ENCODE measurements at regions not wholly inside any gene's neighbourhood (a gene's known extent, or its start where the extent isn't known, plus 50 kb on each side); places are given as distances from the start of the nearest gene placed in this dataset.

DNA sequence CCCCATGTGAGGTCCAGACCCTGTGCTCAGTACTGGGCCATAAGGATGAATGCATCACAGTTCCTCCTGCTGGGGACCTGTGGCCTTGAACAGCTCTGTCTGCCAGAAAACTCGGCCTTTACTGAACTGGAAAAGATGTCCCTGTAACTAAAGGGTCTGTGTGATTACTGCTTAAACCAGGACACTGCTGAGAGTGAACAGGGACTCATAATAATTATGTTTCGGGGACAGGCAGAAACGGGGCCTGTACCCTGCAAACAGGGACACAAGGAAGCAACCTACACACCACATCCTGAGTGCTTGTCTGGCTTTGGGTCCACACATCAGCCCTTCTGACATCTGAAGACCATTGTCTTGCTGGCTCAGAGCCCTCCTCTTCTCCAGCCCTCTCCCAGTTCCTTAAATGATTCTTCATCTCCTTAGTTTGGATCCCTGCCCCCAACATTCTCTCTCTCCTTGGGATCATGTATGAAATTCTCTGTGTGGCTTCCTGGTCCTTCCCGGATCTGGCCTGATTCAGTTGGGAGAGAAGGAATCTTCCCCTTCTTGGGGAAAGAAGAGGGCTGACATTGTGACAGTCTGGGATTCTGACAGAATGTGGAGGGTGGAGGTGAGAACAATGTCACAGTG lies 248.0 kb downstream of the MYCN start:
- H3K14ac ChIP-seq (ENCODE audit: insufficient read depth, low read length), result no peak overlapping the region
- no peak overlapping the region for H3K4ac ChIP-seq (ENCODE audit: low read depth, low read length)
- H3K18ac ChIP-seq (ENCODE audit: insufficient read length, low read depth, low read length), result no peak overlapping the region
- no peak overlapping the region for H3K23ac ChIP-seq (ENCODE audit: insufficient read length, low read depth, low read length)
- no peak overlapping the region for H2AFZ ChIP-seq (ENCODE audit: low read length)
- TF ChIP-seq, protein P1, sequence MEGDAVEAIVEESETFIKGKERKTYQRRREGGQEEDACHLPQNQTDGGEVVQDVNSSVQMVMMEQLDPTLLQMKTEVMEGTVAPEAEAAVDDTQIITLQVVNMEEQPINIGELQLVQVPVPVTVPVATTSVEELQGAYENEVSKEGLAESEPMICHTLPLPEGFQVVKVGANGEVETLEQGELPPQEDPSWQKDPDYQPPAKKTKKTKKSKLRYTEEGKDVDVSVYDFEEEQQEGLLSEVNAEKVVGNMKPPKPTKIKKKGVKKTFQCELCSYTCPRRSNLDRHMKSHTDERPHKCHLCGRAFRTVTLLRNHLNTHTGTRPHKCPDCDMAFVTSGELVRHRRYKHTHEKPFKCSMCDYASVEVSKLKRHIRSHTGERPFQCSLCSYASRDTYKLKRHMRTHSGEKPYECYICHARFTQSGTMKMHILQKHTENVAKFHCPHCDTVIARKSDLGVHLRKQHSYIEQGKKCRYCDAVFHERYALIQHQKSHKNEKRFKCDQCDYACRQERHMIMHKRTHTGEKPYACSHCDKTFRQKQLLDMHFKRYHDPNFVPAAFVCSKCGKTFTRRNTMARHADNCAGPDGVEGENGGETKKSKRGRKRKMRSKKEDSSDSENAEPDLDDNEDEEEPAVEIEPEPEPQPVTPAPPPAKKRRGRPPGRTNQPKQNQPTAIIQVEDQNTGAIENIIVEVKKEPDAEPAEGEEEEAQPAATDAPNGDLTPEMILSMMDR (conservative IDR thresholded peaks at IDR 0.05), result no peak
- H3K23me2 ChIP-seq (ENCODE audit: insufficient read length, low read depth, low read length, poor library complexity, severe bottlenecking), result no peaks in the 10 kb centered on the region
- H2BK12ac ChIP-seq (ENCODE audit: insufficient read length, low read depth, low read length), result no peak overlapping the region
- H3K27me3 ChIP-seq (ENCODE audit: insufficient read depth, low read length), result no peaks in the 10 kb centered on the region
- no peak for DNase-seq
- H2AK5ac ChIP-seq (ENCODE audit: insufficient read length, low read length), result no peak overlapping the region
- no peak overlapping the region for H2BK20ac ChIP-seq (ENCODE audit: low read depth, low read length, poor library complexity, severe bottlenecking)
- H3K79me2 ChIP-seq (ENCODE audit: insufficient read depth, low read length), result no peaks in the 10 kb centered on the region
- no peaks in the 10 kb centered on the region for H4K20me1 ChIP-seq (ENCODE audit: control insufficient read depth, insufficient read depth, insufficient read length)
- Mint-ChIP-seq H3K36me3 (ENCODE audit: insufficient read depth in 1 of 3, low read depth in 3 of 3) (no peaks in the 10 kb centered on the region), H3K9me3 (no peaks in the 10 kb centered on the region), H3K27ac (peak overlapping the region in 1 of 3 experiments; percentile 36; a peak in 1 of 7 replicates), H3K27me3 (ENCODE audit: low read depth) (no peaks in the 10 kb centered on the region), H3K4me3 (no peak overlapping the region), H3K4me1 (peaks cover 31% of the 10 kb centered on the region in 2 experiments)
- no peak overlapping the region for H4K91ac ChIP-seq (ENCODE audit: insufficient read length, low read depth, low read length)
- H3K27ac ChIP-seq (ENCODE audit: insufficient read length, low read depth, low read length), result no peak overlapping the region
- no peak overlapping the region for H3K9ac ChIP-seq (ENCODE audit: extremely low read depth, insufficient read length, low read length)
- H2BK120ac ChIP-seq (ENCODE audit: low read depth, low read length, poor library complexity, severe bottlenecking), result no peak overlapping the region
- H3K4me2 ChIP-seq (ENCODE audit: insufficient read depth, insufficient read length, low read length), result no peak overlapping the region
- no peak overlapping the region for H2BK15ac ChIP-seq (ENCODE audit: low read depth, low read length)
- H4K8ac ChIP-seq (replicated peaks; ENCODE audit: insufficient read length, low read depth, low read length), result no peak overlapping the region
- no peak overlapping the region for H2BK5ac ChIP-seq (ENCODE audit: insufficient read length, low read length)
- no peak overlapping the region for H3T11ph ChIP-seq (ENCODE audit: low read length)
- H4K5ac ChIP-seq (ENCODE audit: insufficient read length, low read depth, low read length), result no peak overlapping the region
- H3K9me3 ChIP-seq (ENCODE audit: control insufficient read depth, low read depth, low read length), result no peaks in the 10 kb centered on the region
- H3K56ac ChIP-seq (ENCODE audit: insufficient read length, low read depth, low read length), result no peak overlapping the region
- WGBS (ENCODE audit: extremely low coverage, insufficient read length, low lambda C conversion rate), result no CpG with 5 or more reads among the region's 4 CpGs
- peaks cover 2% of the 10 kb centered on the region; the same call in 1 of the 2 replicates for H3K4me1 ChIP-seq (ENCODE audit: insufficient read depth, low read length)
- no peaks in the 10 kb centered on the region for H3K79me1 ChIP-seq (ENCODE audit: insufficient read depth, low read depth, low read length, poor library complexity, severe bottlenecking)

All from H9 (cell line).